MM.1S (cell line): ENCODE measurements at regions not wholly inside any gene's neighbourhood (a gene's known extent, or its start where the extent isn't known, plus 50 kb on each side); places are given as distances from the start of the nearest gene placed in this dataset.
A peak's percentile ranks its signal among the peaks of the same experiment; 100 is the strongest.

ENCODE experiments used
- DNase-seq: peaks from one replicate; pipeline ENCODE4 v3.0.0-alpha.2; 2015
- H2AFZ ChIP-seq: fragments of 300-600 bp; sonication (generic); 2 replicates; pipeline ENCODE4 v1.6.0; 2016; ENCODE audit warnings: antibody characterized with exemption, low read length
- H3F3A ChIP-seq: fragments of 300-600 bp; sonication (generic); 2 replicates; pipeline ENCODE4 v1.6.1; 2016; ENCODE audit warnings: mild to moderate bottlenecking, antibody characterized with exemption, low read length, moderate library complexity, mixed read lengths; ENCODE audit not compliant: insufficient read depth
- H3K27ac ChIP-seq: fragments of 300-600 bp; sonication (generic); 2 replicates; pipeline ENCODE4 v1.5.1; 2016; ENCODE audit warnings: mild to moderate bottlenecking, low read length
- H3K27me3 ChIP-seq: fragments of 300-600 bp; sonication (generic); replicated peaks from 2 replicates; pipeline ENCODE4 v1.6.0; 2016; ENCODE audit warnings: low read length; ENCODE audit not compliant: insufficient read depth
- H3K36me3 ChIP-seq: fragments of 300-600 bp; sonication (generic); replicated peaks from 2 replicates; pipeline ENCODE4 v1.6.1; 2016; ENCODE audit warnings: mild to moderate bottlenecking, low read length, mixed read lengths; ENCODE audit not compliant: insufficient read depth
- H3K4me1 ChIP-seq: fragments of 300-600 bp; sonication (generic); 2 replicates; pipeline ENCODE4 v1.6.1; 2016; ENCODE audit warnings: low read length, mixed read lengths
- H3K4me2 ChIP-seq: fragments of 300-600 bp; sonication (generic); 2 replicates; pipeline ENCODE4 v1.6.0; 2016; ENCODE audit warnings: low read depth, low read length
- H3K4me3 ChIP-seq: fragments of 300-600 bp; sonication (generic); 2 replicates; pipeline ENCODE4 v1.5.1; 2016; ENCODE audit warnings: low read length, mixed read lengths
- H3K79me2 ChIP-seq: fragments of 300-600 bp; sonication (generic); 2 replicates; pipeline ENCODE4 v1.6.1; 2016; ENCODE audit warnings: mixed run types, low read length, mixed read lengths
- H3K9ac ChIP-seq: fragments of 300-600 bp; sonication (generic); 2 replicates; pipeline ENCODE4 v1.6.1; 2016; ENCODE audit warnings: low read length, mixed read lengths
- H3K9me2 ChIP-seq: fragments of 300-600 bp; sonication (generic); replicated peaks from 2 replicates; pipeline ENCODE4 v1.6.1; 2016; ENCODE audit warnings: mild to moderate bottlenecking, low read length, mixed read lengths; ENCODE audit not compliant: insufficient read depth
- H3K9me3 ChIP-seq: fragments of 300-600 bp; sonication (generic); replicated peaks from 2 replicates; pipeline ENCODE4 v1.6.1; 2016; ENCODE audit warnings: mild to moderate bottlenecking, low read length, mixed read lengths; ENCODE audit not compliant: insufficient read depth
- H4K20me1 ChIP-seq: fragments of 300-600 bp; sonication (generic); 2 replicates; pipeline ENCODE4 v1.6.1; 2016; ENCODE audit warnings: mild to moderate bottlenecking, low read length, moderate library complexity, mixed read lengths; ENCODE audit not compliant: insufficient read depth
- EZH2 ChIP-seq: fragments of 300-600 bp; sonication (generic); optimal IDR thresholded peaks from 2 replicates; pipeline ENCODE3; 2017; ENCODE audit warnings: low read depth, mild to moderate bottlenecking, antibody characterized with exemption, low read length, mixed read lengths
- EZH2phosphoT487 ChIP-seq: fragments of 300-600 bp; sonication (generic); IDR thresholded peaks from 2 replicates; pipeline ENCODE4 v1.6.1; 2018; ENCODE audit warnings: antibody characterized with exemption, low read length
- TF ChIP-seq, protein P1 (sequence below): fragments of 300-600 bp; sonication (generic); IDR thresholded peaks from 2 replicates; pipeline ENCODE4 v1.5.1; 2016; ENCODE audit warnings: antibody characterized with exemption, low read length, mixed read lengths

DNA sequence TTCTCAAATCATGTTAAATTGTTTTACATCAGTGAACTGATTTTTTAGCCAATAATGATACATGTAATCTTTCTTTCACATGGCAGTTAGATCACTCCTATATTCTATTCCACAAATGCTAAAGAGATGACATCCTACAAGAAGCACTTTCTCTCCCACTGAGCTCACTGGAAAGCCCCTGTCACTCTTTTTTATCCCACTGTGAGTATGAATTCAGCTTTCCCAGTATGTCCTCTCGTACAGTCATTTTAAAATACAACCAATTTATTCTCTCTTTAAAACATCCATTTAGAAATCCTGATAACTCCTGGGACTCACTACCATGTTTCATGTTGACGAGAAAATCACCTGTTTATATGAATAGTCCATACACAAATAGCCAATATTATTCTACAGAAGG is 599.9 kb downstream of the SEMA5A start:
- no peak overlapping the region for H3K9ac ChIP-seq

GRCh38 chr5:8949908-8950307 is 596.0 kb downstream of the SEMA5A start:
- no peaks in the 10 kb centered on the region for H4K20me1 ChIP-seq
- DNase-seq, result peak; percentile 17
- H3K4me1 ChIP-seq, result no peaks in the 10 kb centered on the region
- no peaks in the 10 kb centered on the region for H3K79me2 ChIP-seq
- no peaks in the 10 kb centered on the region for H3F3A ChIP-seq
- H3K9me2 ChIP-seq, result no peaks in the 10 kb centered on the region
- no peak overlapping the region for H3K9ac ChIP-seq
- H3K27me3 ChIP-seq, result no peaks in the 10 kb centered on the region
- TF ChIP-seq EZH2 (no peak), EZH2phosphoT487 (no peak)
- TF ChIP-seq, protein P1, sequence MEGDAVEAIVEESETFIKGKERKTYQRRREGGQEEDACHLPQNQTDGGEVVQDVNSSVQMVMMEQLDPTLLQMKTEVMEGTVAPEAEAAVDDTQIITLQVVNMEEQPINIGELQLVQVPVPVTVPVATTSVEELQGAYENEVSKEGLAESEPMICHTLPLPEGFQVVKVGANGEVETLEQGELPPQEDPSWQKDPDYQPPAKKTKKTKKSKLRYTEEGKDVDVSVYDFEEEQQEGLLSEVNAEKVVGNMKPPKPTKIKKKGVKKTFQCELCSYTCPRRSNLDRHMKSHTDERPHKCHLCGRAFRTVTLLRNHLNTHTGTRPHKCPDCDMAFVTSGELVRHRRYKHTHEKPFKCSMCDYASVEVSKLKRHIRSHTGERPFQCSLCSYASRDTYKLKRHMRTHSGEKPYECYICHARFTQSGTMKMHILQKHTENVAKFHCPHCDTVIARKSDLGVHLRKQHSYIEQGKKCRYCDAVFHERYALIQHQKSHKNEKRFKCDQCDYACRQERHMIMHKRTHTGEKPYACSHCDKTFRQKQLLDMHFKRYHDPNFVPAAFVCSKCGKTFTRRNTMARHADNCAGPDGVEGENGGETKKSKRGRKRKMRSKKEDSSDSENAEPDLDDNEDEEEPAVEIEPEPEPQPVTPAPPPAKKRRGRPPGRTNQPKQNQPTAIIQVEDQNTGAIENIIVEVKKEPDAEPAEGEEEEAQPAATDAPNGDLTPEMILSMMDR, result no peak
- no peaks in the 10 kb centered on the region for H3K36me3 ChIP-seq
- no peak overlapping the region for H3K4me3 ChIP-seq
- no peak overlapping the region for H3K27ac ChIP-seq
- no peaks in the 10 kb centered on the region for H3K9me3 ChIP-seq
- H3K4me2 ChIP-seq, result no peak overlapping the region
- no peak overlapping the region for H2AFZ ChIP-seq

More for the DNA sequence above, 599.9 kb downstream of the SEMA5A start:
- no peaks in the 10 kb centered on the region for H3K36me3 ChIP-seq
- no peaks in the 10 kb centered on the region for H3F3A ChIP-seq
- no peak for DNase-seq
- H3K4me2 ChIP-seq, result no peak overlapping the region
- H4K20me1 ChIP-seq, result no peaks in the 10 kb centered on the region
- H3K79me2 ChIP-seq, result no peaks in the 10 kb centered on the region
- H3K27ac ChIP-seq, result no peak overlapping the region
- no peaks in the 10 kb centered on the region for H3K27me3 ChIP-seq
- H3K9me3 ChIP-seq, result no peaks in the 10 kb centered on the region
- no peaks in the 10 kb centered on the region for H3K4me1 ChIP-seq
- H3K4me3 ChIP-seq, result no peak overlapping the region
- TF ChIP-seq, protein P1, result no peak
- TF ChIP-seq EZH2, result no peak
- no peak for TF ChIP-seq EZH2phosphoT487
- H3K9me2 ChIP-seq, result no peaks in the 10 kb centered on the region
- no peak overlapping the region for H2AFZ ChIP-seq

GRCh38 chr5:8952147-8952546 is 593.7 kb downstream of the SEMA5A start:
- no peak overlapping the region for H3K9ac ChIP-seq
- no peaks in the 10 kb centered on the region for H3K79me2 ChIP-seq
- TF ChIP-seq EZH2phosphoT487, result no peak
- no peak for TF ChIP-seq EZH2
- TF ChIP-seq, protein P1, result no peak
- no peaks in the 10 kb centered on the region for H3F3A ChIP-seq
- H3K4me1 ChIP-seq, result no peaks in the 10 kb centered on the region
- no peaks in the 10 kb centered on the region for H3K9me3 ChIP-seq
- no peak overlapping the region for H3K4me3 ChIP-seq
- H3K27me3 ChIP-seq, result no peaks in the 10 kb centered on the region
- no peak overlapping the region for H3K27ac ChIP-seq
- no peaks in the 10 kb centered on the region for H3K9me2 ChIP-seq
- no peaks in the 10 kb centered on the region for H3K36me3 ChIP-seq
- H3K4me2 ChIP-seq, result no peak overlapping the region
- no peaks in the 10 kb centered on the region for H4K20me1 ChIP-seq
- no peak overlapping the region for H2AFZ ChIP-seq
- DNase-seq, result no peak
